Mesodermal cell (in vitro differentiated cells): ENCODE measurements at regions not wholly inside any gene's neighbourhood (a gene's known extent, or its start where the extent isn't known, plus 50 kb on each side); places are given as distances from the start of the nearest gene placed in this dataset.

Source experiments
- H3K27ac ChIP-seq: 2 replicates; pipeline ENCODE4 v1.7.0; 2013; ENCODE audit warnings: mild to moderate bottlenecking, low read depth, low read length, moderate library complexity; ENCODE audit not compliant: severe bottlenecking
- H3K36me3 ChIP-seq: 2 replicates; pipeline ENCODE4 v1.7.1; 2013; ENCODE audit warnings: mild to moderate bottlenecking, low read length, moderate library complexity; ENCODE audit not compliant: control insufficient read depth, insufficient read depth
- H3K4me1 ChIP-seq: one replicate; pipeline ENCODE4 v1.7.1; 2013; ENCODE audit warnings: mild to moderate bottlenecking, low read length; ENCODE audit not compliant: insufficient read depth, control insufficient read depth, poor library complexity, severe bottlenecking
- H3K4me3 ChIP-seq: 2 replicates; pipeline ENCODE4 v1.7.0; 2013; ENCODE audit warnings: low read length, control low read depth, mild to moderate bottlenecking; ENCODE audit not compliant: insufficient read depth, poor library complexity, severe bottlenecking; ENCODE audit errors: extremely low read depth
- H3K9me3 ChIP-seq: 2 replicates; pipeline ENCODE4 v1.7.1; 2013; ENCODE audit warnings: mild to moderate bottlenecking, low read length, moderate library complexity; ENCODE audit not compliant: control insufficient read depth
- WGBS, 2 experiments: methylation state at CpG; one replicate each; pipeline ENCODE4 v1.1.5; 2013; ENCODE audit warnings: missing lambda C conversion rate in 2 of 2; ENCODE audit not compliant: insufficient coverage in 2 of 2; 5-methylcytosine and 5-hydroxymethylcytosine counted together

- no peaks in the 10 kb centered on the region for H3K36me3 ChIP-seq
- H3K9me3 ChIP-seq, result no peaks in the 10 kb centered on the region
- no peak overlapping the region for H3K27ac ChIP-seq
- H3K4me3 ChIP-seq, result no peak overlapping the region
- no peaks in the 10 kb centered on the region for H3K4me1 ChIP-seq
Observed at GRCh38 chr7:49631071-49631815, 142.2 kb upstream of the VWC2 start.

- H3K36me3 ChIP-seq, result no peaks in the 10 kb centered on the region
- WGBS, 2 experiments, result 87% methylated on average over 5 to 8 of the region's 8 CpGs
- H3K4me1 ChIP-seq, result no peaks in the 10 kb centered on the region
- H3K27ac ChIP-seq, result no peak overlapping the region
- no peak overlapping the region for H3K4me3 ChIP-seq
- H3K9me3 ChIP-seq, result no peaks in the 10 kb centered on the region
Observed at GRCh38 chr7:49631960-49632359, 141.5 kb upstream of the VWC2 start.

GRCh38 chr7:49635800-49636199 lies 137.6 kb upstream of the VWC2 start:
- Histone ChIP-seq H3K4me3 (no peak overlapping the region), H3K36me3 (no peaks in the 10 kb centered on the region), H3K27ac (no peak overlapping the region), H3K4me1 (no peaks in the 10 kb centered on the region), H3K9me3 (no peaks in the 10 kb centered on the region)
- 100% methylated on average over 1 of the region's 1 CpG; no CpG with 5 or more reads in 1 of the 2 experiments for WGBS, 2 experiments

GRCh38 chr7:49636400-49636799 lies 137.0 kb upstream of the VWC2 start:
- H3K4me1 ChIP-seq, result no peaks in the 10 kb centered on the region
- no peak overlapping the region for H3K4me3 ChIP-seq
- 94 to 100% methylated on average over 1 to 2 of the region's 3 CpGs for WGBS, 2 experiments
- no peaks in the 10 kb centered on the region for H3K36me3 ChIP-seq
- H3K27ac ChIP-seq, result no peak overlapping the region
- no peaks in the 10 kb centered on the region for H3K9me3 ChIP-seq

GRCh38 chr7:49638166-49638565 lies 135.3 kb upstream of the VWC2 start:
- Histone ChIP-seq H3K36me3 (no peaks in the 10 kb centered on the region), H3K9me3 (no peaks in the 10 kb centered on the region), H3K4me3 (no peak overlapping the region), H3K27ac (no peak overlapping the region), H3K4me1 (no peaks in the 10 kb centered on the region)
- WGBS, 2 experiments, result 88 to 100% methylated on average over 1 of the region's 3 CpGs

- no peaks in the 10 kb centered on the region for H3K36me3 ChIP-seq
- H3K4me1 ChIP-seq, result peaks cover 3% of the 10 kb centered on the region
- no peaks in the 10 kb centered on the region for H3K9me3 ChIP-seq
- H3K4me3 ChIP-seq, result no peak overlapping the region
- H3K27ac ChIP-seq, result no peak overlapping the region
- 20% methylated on average over 1 of the region's 1 CpG; no CpG with 5 or more reads in 1 of the 2 experiments for WGBS, 2 experiments
Observed at GRCh38 chr7:49639068-49639593, 134.3 kb upstream of the VWC2 start.

GRCh38 chr7:49639808-49640207 lies 133.6 kb upstream of the VWC2 start:
- 94 to 100% methylated on average over 2 of the region's 2 CpGs for WGBS, 2 experiments
- no peak overlapping the region for H3K27ac ChIP-seq
- peaks cover 5% of the 10 kb centered on the region for H3K4me1 ChIP-seq
- no peaks in the 10 kb centered on the region for H3K36me3 ChIP-seq
- H3K9me3 ChIP-seq, result no peaks in the 10 kb centered on the region
- H3K4me3 ChIP-seq, result no peak overlapping the region

GRCh38 chr7:49643321-49643720 lies 130.1 kb upstream of the VWC2 start:
- Histone ChIP-seq H3K4me1 (peaks cover 5% of the 10 kb centered on the region), H3K4me3 (no peak overlapping the region), H3K36me3 (no peaks in the 10 kb centered on the region), H3K9me3 (no peaks in the 10 kb centered on the region), H3K27ac (no peak overlapping the region)
- 62 to 72% methylated on average over 3 to 5 of the region's 5 CpGs for WGBS, 2 experiments

- 93 to 100% methylated on average over 2 to 3 of the region's 4 CpGs for WGBS, 2 experiments
- H3K9me3 ChIP-seq, result no peaks in the 10 kb centered on the region
Observed at GRCh38 chr7:49643736-49644135, 129.7 kb upstream of the VWC2 start.

GRCh38 chr7:49644396-49645166 lies 128.9 kb upstream of the VWC2 start:
- WGBS, 2 experiments, result 75 to 83% methylated on average over 2 to 3 of the region's 3 CpGs
- Histone ChIP-seq H3K36me3 (no peaks in the 10 kb centered on the region), H3K9me3 (no peaks in the 10 kb centered on the region), H3K27ac (no peak overlapping the region), H3K4me3 (no peak overlapping the region), H3K4me1 (peaks cover 5% of the 10 kb centered on the region)

More at GRCh38 chr7:49643736-49644135, 129.7 kb upstream of the VWC2 start:
- Histone ChIP-seq H3K27ac (no peak overlapping the region), H3K36me3 (no peaks in the 10 kb centered on the region), H3K4me1 (peaks cover 5% of the 10 kb centered on the region), H3K4me3 (no peak overlapping the region)

GRCh38 chr7:49645296-49645695 lies 128.1 kb upstream of the VWC2 start:
- Histone ChIP-seq H3K27ac (no peak overlapping the region), H3K4me3 (no peak overlapping the region), H3K4me1 (peaks cover 5% of the 10 kb centered on the region), H3K36me3 (no peaks in the 10 kb centered on the region), H3K9me3 (no peaks in the 10 kb centered on the region)
- 52% methylated on average over 2 of the region's 3 CpGs; no CpG with 5 or more reads in 1 of the 2 experiments for WGBS, 2 experiments
